Ectodermal cell (in vitro differentiated cells): ENCODE measurements at regions not wholly inside any gene's neighbourhood (a gene's known extent, or its start where the extent isn't known, plus 50 kb on each side); places are given as distances from the start of the nearest gene placed in this dataset.
"Not testable (repeated sequence)": the region's sequence is repeated elsewhere in the genome, so short reads cannot be mapped to it uniquely, and the experiment has no call there.

ENCODE experiments used
- H3K27ac ChIP-seq: 2 replicates; pipeline ENCODE4 v1.7.0; 2013; ENCODE audit warnings: mild to moderate bottlenecking, low read depth, low read length; ENCODE audit not compliant: insufficient read depth, poor library complexity, severe bottlenecking
- H3K27me3 ChIP-seq: 2 replicates; pipeline ENCODE4 v1.7.0; 2013; ENCODE audit warnings: mild to moderate bottlenecking, low read length; ENCODE audit not compliant: insufficient read depth, control insufficient read depth, poor library complexity, severe bottlenecking
- H3K36me3 ChIP-seq: one replicate; pipeline ENCODE4 v1.7.0; 2013; ENCODE audit warnings: low read length; ENCODE audit not compliant: control insufficient read depth, insufficient read depth
- H3K4me1 ChIP-seq: one replicate; pipeline ENCODE4 v1.7.0; 2013; ENCODE audit warnings: low read length; ENCODE audit not compliant: control insufficient read depth, insufficient read depth
- H3K4me3 ChIP-seq: 2 replicates; pipeline ENCODE4 v1.7.0; 2013; ENCODE audit warnings: low read depth, low read length, control low read depth; ENCODE audit not compliant: insufficient read depth
- H3K9me3 ChIP-seq: 2 replicates; pipeline ENCODE4 v1.7.0; 2013; ENCODE audit warnings: mild to moderate bottlenecking, low read length, moderate library complexity; ENCODE audit not compliant: control insufficient read depth
- WGBS, 2 experiments: methylation state at CpG; one replicate each; pipeline ENCODE4 v1.1.7; 2013; ENCODE audit warnings: missing lambda C conversion rate in 2 of 2; 5-methylcytosine and 5-hydroxymethylcytosine counted together

- no peak overlapping the region for H3K27ac ChIP-seq
- H3K9me3 ChIP-seq = no peaks in the 10 kb centered on the region
- 74 to 88% methylated on average over 2 of the region's 2 CpGs for WGBS, 2 experiments
- no peak overlapping the region for H3K4me3 ChIP-seq
- H3K36me3 ChIP-seq = no peaks in the 10 kb centered on the region
- H3K4me1 ChIP-seq = no peaks in the 10 kb centered on the region
- H3K27me3 ChIP-seq = no peaks in the 10 kb centered on the region
Measured at GRCh38 chr13:50168786-50169185, 153.5 kb downstream of the KCNRG start.

- Histone ChIP-seq H3K36me3 (no peaks in the 10 kb centered on the region), H3K27me3 (no peaks in the 10 kb centered on the region), H3K4me3 (no peak overlapping the region), H3K4me1 (no peaks in the 10 kb centered on the region), H3K9me3 (no peaks in the 10 kb centered on the region), H3K27ac (no peak overlapping the region)
- 80 to 100% methylated on average over 2 of the region's 2 CpGs for WGBS, 2 experiments
Measured at GRCh38 chr13:50170447-50171037, 155.3 kb downstream of the KCNRG start.

GRCh38 chr13:50171590-50172282 is 156.5 kb downstream of the KCNRG start:
- 94 to 97% methylated on average over 14 to 15 of the region's 15 CpGs for WGBS, 2 experiments
- H3K27me3 ChIP-seq = no peaks in the 10 kb centered on the region
- no peaks in the 10 kb centered on the region for H3K9me3 ChIP-seq
- no peak overlapping the region for H3K27ac ChIP-seq
- no peaks in the 10 kb centered on the region for H3K4me1 ChIP-seq
- H3K36me3 ChIP-seq = no peaks in the 10 kb centered on the region
- no peak overlapping the region for H3K4me3 ChIP-seq

GRCh38 chr13:50173045-50173444 is 157.8 kb downstream of the KCNRG start:
- H3K27me3 ChIP-seq, H3K36me3 ChIP-seq, H3K9me3 ChIP-seq, H3K4me1 ChIP-seq, H3K4me3 ChIP-seq, H3K27ac ChIP-seq: not testable (repeated sequence)
- 82 to 98% methylated on average over 1 to 2 of the region's 2 CpGs for WGBS, 2 experiments

GRCh38 chr13:50174630-50175029 is 159.4 kb downstream of the KCNRG start:
- WGBS, 2 experiments = 93 to 96% methylated on average over 1 of the region's 1 CpG
- Histone ChIP-seq H3K27me3 (no peaks in the 10 kb centered on the region), H3K4me3 (no peak overlapping the region), H3K36me3 (no peaks in the 10 kb centered on the region), H3K4me1 (no peaks in the 10 kb centered on the region), H3K9me3 (no peaks in the 10 kb centered on the region), H3K27ac (no peak overlapping the region)

- Histone ChIP-seq H3K4me3 (no peak overlapping the region), H3K27me3 (no peaks in the 10 kb centered on the region), H3K9me3 (no peaks in the 10 kb centered on the region), H3K27ac (no peak overlapping the region), H3K36me3 (no peaks in the 10 kb centered on the region), H3K4me1 (no peaks in the 10 kb centered on the region)
- 0% methylated on average over 1 of the region's 1 CpG for WGBS, 2 experiments
Measured at GRCh38 chr13:50179977-50180376, 164.7 kb downstream of the KCNRG start.

- H3K4me1 ChIP-seq, H3K9me3 ChIP-seq, H3K4me3 ChIP-seq, H3K27ac ChIP-seq, H3K36me3 ChIP-seq, H3K27me3 ChIP-seq: not testable (repeated sequence)
- WGBS, 2 experiments = 85 to 88% methylated on average over 8 of the region's 32 CpGs
Measured at GRCh38 chr13:50185769-50186763, 170.8 kb downstream of the KCNRG start.

GRCh38 chr13:50187352-50188029 is 172.2 kb downstream of the KCNRG start:
- Histone ChIP-seq H3K27ac (no peak overlapping the region), H3K4me3 (no peak overlapping the region), H3K36me3 (no peaks in the 10 kb centered on the region), H3K4me1 (peaks cover 4% of the 10 kb centered on the region), H3K9me3 (no peaks in the 10 kb centered on the region), H3K27me3 (no peaks in the 10 kb centered on the region)
- WGBS, 2 experiments = 94 to 95% methylated on average over 3 of the region's 3 CpGs

- 62% methylated on average over 1 of the region's 1 CpG; no CpG with 5 or more reads in 1 of the 2 experiments for WGBS, 2 experiments
- H3K4me3 ChIP-seq = no peak overlapping the region
- no peaks in the 10 kb centered on the region for H3K9me3 ChIP-seq
- H3K36me3 ChIP-seq = no peaks in the 10 kb centered on the region
- H3K27me3 ChIP-seq = no peaks in the 10 kb centered on the region
- no peak overlapping the region for H3K27ac ChIP-seq
- peaks cover 4% of the 10 kb centered on the region for H3K4me1 ChIP-seq
Measured at GRCh38 chr13:50188696-50189095, 173.5 kb downstream of the KCNRG start.
